IMR-90 (cell line): ENCODE measurements at regions not wholly inside any gene's neighbourhood (a gene's known extent, or its start where the extent isn't known, plus 50 kb on each side); places are given as distances from the start of the nearest gene placed in this dataset.

Source experiments
- CTCF ChIP-seq: conservative IDR thresholded peaks from 2 replicates; pipeline ENCODE4 v1.5.1; 2012; ENCODE audit warnings: mild to moderate bottlenecking, low read depth, low read length, improper control_type of control experiment
- POLR2A ChIP-seq: IDR thresholded peaks from 2 replicates; pipeline ENCODE4 v1.6.1; 2012; ENCODE audit warnings: mild to moderate bottlenecking, low read depth, low read length

GRCh38 chr10:21417172-21417712 is 108.2 kb downstream of the SKIDA1 start:
- TF ChIP-seq CTCF, result no peak
- no peak for TF ChIP-seq POLR2A
